PFSK-1 (cell line): ENCODE measurements at regions not wholly inside any gene's neighbourhood (a gene's known extent, or its start where the extent isn't known, plus 50 kb on each side); places are given as distances from the start of the nearest gene placed in this dataset.

Source experiments
- FOXP2 ChIP-seq: optimal IDR thresholded peaks from 2 replicates; pipeline ENCODE3; 2011; ENCODE audit warnings: borderline replicate concordance, control low read depth, inconsistent platforms; ENCODE audit not compliant: insufficient read depth; ENCODE audit errors: extremely low read length, extremely low read depth
- POLR2AphosphoS5 ChIP-seq: IDR thresholded peaks from 2 replicates; pipeline ENCODE4 v1.6.1; 2012; ENCODE audit warnings: low read depth, mild to moderate bottlenecking, control low read depth, low read length, moderate library complexity
- SIN3A ChIP-seq: IDR thresholded peaks from 2 replicates; pipeline ENCODE4 v1.6.1; 2012; ENCODE audit warnings: mild to moderate bottlenecking, low read length, moderate library complexity, borderline replicate concordance; ENCODE audit not compliant: insufficient read depth
- TAF1 ChIP-seq: IDR thresholded peaks from 2 replicates; pipeline ENCODE4 v1.6.1; 2012; ENCODE audit warnings: low read length, control low read depth, borderline replicate concordance; ENCODE audit not compliant: insufficient read depth
- TF ChIP-seq, protein P1 (sequence below), 2 experiments: IDR thresholded peaks; 2 replicates each; pipeline versions ENCODE4 v1.6.1 to v1.8.0; 2011 to 2012; ENCODE audit warnings: low read depth in 2 of 2, low read length in 2 of 2, control low read depth in 1 of 2, inconsistent platforms in 1 of 2, mild to moderate bottlenecking in 1 of 2, moderate library complexity in 1 of 2; ENCODE audit not compliant: insufficient read depth in 1 of 2

DNA sequence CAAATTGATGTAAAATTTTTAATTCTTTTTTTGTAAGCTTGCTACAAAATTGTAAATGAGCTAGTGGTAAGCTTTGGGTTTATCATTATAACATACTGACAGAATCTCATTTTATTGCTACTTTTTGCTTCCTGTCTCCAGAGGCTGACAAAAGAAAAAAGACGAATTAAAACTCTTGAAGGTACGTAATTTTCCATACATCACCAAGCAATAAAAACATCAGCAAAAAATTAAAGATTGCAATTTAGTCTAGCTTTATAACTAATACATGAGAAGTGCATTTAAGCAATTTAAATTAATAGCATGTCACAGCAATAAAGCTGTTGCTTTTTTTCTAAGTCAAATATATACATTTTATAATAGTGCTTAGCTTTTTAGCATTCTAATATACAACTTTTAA is 94.6 kb upstream of the SNTG2 start:
- TF ChIP-seq, protein P1, sequence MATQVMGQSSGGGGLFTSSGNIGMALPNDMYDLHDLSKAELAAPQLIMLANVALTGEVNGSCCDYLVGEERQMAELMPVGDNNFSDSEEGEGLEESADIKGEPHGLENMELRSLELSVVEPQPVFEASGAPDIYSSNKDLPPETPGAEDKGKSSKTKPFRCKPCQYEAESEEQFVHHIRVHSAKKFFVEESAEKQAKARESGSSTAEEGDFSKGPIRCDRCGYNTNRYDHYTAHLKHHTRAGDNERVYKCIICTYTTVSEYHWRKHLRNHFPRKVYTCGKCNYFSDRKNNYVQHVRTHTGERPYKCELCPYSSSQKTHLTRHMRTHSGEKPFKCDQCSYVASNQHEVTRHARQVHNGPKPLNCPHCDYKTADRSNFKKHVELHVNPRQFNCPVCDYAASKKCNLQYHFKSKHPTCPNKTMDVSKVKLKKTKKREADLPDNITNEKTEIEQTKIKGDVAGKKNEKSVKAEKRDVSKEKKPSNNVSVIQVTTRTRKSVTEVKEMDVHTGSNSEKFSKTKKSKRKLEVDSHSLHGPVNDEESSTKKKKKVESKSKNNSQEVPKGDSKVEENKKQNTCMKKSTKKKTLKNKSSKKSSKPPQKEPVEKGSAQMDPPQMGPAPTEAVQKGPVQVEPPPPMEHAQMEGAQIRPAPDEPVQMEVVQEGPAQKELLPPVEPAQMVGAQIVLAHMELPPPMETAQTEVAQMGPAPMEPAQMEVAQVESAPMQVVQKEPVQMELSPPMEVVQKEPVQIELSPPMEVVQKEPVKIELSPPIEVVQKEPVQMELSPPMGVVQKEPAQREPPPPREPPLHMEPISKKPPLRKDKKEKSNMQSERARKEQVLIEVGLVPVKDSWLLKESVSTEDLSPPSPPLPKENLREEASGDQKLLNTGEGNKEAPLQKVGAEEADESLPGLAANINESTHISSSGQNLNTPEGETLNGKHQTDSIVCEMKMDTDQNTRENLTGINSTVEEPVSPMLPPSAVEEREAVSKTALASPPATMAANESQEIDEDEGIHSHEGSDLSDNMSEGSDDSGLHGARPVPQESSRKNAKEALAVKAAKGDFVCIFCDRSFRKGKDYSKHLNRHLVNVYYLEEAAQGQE (IDR thresholded peaks at IDR 0.05; ENCODE audit: insufficient read depth in 1 of 2, low read depth in 2 of 2, low read length in 2 of 2): no peak
- TF ChIP-seq TAF1 (no peak), SIN3A (no peak), POLR2AphosphoS5 (no peak)

DNA sequence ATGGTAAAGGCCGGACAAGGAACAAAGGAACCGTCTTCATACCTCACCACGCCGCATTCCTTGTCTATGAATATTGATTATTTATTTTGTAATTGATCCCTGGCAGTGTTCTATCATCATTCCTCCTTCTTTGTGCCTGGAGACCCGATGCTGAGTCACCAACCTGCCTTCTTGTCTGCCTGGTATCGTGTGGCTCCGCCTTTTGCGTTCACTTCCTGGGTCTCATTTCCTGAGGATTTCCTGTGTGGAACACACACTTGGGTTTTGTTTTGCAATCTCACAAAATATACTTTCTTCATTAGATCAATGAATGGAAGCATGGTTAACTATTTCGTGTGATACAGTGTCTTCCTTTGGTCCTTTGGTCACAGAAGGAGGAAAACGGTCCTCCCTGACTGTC is 95.5 kb upstream of the SNTG2 start:
- TF ChIP-seq TAF1 (no peak), SIN3A (no peak), POLR2AphosphoS5 (no peak), FOXP2 (no peak)
- TF ChIP-seq, protein P1 (IDR thresholded peaks at IDR 0.05; ENCODE audit: insufficient read depth in 1 of 2, low read depth in 2 of 2, low read length in 2 of 2): no peak

DNA sequence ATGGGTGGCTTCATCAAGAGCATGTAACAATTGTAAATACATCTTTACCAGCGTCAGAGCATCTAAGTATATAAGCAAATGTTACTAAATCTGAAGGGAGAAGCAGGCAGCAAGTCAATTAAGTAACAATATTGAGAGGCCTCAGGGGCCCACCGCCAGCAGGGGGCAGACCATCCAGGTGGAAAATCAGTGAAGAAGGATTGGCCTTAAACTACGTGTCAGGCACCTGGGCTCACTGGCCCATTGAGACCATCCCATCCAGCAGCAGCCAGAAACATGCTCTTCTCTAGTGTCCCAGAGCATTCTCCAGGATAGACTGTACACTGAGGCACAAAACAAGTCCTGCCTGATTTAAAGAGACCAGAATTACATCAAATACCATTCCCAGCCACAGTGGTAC is 96.2 kb upstream of the SNTG2 start:
- TF ChIP-seq FOXP2 (no peak), SIN3A (no peak), POLR2AphosphoS5 (no peak), TAF1 (no peak)
- TF ChIP-seq, protein P1 (IDR thresholded peaks at IDR 0.05; ENCODE audit: insufficient read depth in 1 of 2, low read depth in 2 of 2, low read length in 2 of 2): no peak

DNA sequence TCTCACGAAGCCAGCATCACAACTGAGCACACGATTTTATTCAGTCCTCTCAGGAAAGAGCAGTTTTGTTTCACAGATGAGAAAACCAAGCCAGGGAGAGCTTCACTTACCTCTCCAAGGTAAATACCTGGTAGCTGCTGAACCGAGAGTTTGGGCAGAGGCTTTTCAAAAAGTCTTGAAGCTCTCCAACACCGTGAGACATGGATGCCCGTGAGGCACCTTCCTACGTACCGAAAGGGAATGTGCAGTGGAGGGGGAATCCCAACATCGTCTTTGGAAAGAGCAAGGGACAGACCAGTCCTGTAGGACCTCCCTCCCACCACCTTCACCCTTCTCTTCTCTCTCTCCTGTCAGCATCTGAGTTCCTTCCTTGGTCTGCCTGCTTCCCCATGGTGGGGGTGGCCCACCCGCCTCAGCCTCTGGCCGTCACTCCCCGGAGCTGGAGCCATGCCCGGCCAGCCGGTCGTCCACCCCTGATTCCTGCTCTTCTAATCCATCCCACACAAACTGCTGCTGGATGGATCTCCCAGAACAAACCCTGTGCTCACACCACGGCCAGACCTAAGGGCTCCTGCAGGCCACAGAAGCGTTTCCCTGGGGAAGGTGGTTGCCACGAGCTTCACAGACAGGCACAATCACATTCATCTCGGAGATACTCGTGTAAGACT is 97.3 kb upstream of the SNTG2 start:
- no peak for TF ChIP-seq SIN3A
- TF ChIP-seq, protein P1 (IDR thresholded peaks at IDR 0.05; ENCODE audit: insufficient read depth in 1 of 2, low read depth in 2 of 2, low read length in 2 of 2): no peak
- TF ChIP-seq FOXP2: no peak
- TF ChIP-seq POLR2AphosphoS5: no peak

DNA sequence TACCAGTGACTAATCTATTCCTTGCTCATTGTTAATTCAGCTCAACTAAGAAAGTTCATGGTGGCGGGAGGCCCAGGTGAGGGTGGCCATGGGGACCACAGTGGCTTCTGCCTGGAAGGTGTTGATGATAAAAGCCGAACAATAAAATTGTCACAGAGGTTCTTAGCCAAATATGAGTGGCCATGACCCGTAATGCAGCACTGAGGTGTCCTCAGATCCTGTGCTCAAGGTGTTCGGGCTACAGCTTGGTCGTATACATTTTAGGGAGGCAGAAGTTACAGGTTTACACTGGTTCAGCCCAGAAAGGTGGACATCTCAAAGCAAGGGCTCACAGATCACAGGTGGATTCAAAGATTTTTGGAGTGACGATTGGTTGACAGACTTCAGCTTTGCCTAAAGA is 98.5 kb upstream of the SNTG2 start:
- no peak for TF ChIP-seq FOXP2
- no peak for TF ChIP-seq POLR2AphosphoS5
- TF ChIP-seq SIN3A: no peak
- TF ChIP-seq, protein P1 (IDR thresholded peaks at IDR 0.05; ENCODE audit: insufficient read depth in 1 of 2, low read depth in 2 of 2, low read length in 2 of 2): no peak
- no peak for TF ChIP-seq TAF1
